ENCODE measurements at regions not wholly inside any gene's neighbourhood (a gene's known extent, or its start where the extent isn't known, plus 50 kb on each side); places are given as distances from the start of the nearest gene placed in this dataset.
A peak's percentile ranks its signal among the peaks of the same experiment; 100 is the strongest.

- DNase-seq (no peak), FAIRE-seq (no peak), ATAC-seq (peak in 2 of 4 donors; percentile 35 to 57)
- no peak for TF ChIP-seq CTCF (IDR thresholded peaks at IDR 0.05)
- intact Hi-C loops (cut with DNase I) = no loop called here
- H3K27ac ChIP-seq = no peak overlapping the region
- no peaks in the 10 kb centered on the region for H3K4me1 ChIP-seq
- H3K9me3 ChIP-seq = no peaks in the 10 kb centered on the region
- 28 to 44% methylated on average over 3 of the region's 3 CpGs for WGBS, 2 donors
- no peaks in the 10 kb centered on the region for H3K36me3 ChIP-seq
- no peaks in the 10 kb centered on the region for H3K27me3 ChIP-seq
- H3K4me3 ChIP-seq = no peak overlapping the region
Observed at GRCh38 chr12:74043343-74043742, 494.3 kb upstream of the ATXN7L3B start.

- no peak overlapping the region for H3K4me3 ChIP-seq
- ATAC-seq (no peak), DNase-seq (no peak), FAIRE-seq (no peak)
- no peak overlapping the region for H3K27ac ChIP-seq
- H3K36me3 ChIP-seq = no peaks in the 10 kb centered on the region
- H3K27me3 ChIP-seq = no peaks in the 10 kb centered on the region
- intact Hi-C loops (cut with DNase I) = no loop called here
- WGBS, 2 donors = 65 to 74% methylated on average over 3 of the region's 3 CpGs
- no peak for TF ChIP-seq CTCF (IDR thresholded peaks at IDR 0.05)
- H3K9me3 ChIP-seq = no peaks in the 10 kb centered on the region
- H3K4me1 ChIP-seq = no peaks in the 10 kb centered on the region
Observed at GRCh38 chr12:74049348-74049747, 488.3 kb upstream of the ATXN7L3B start.

- no peak overlapping the region for H3K4me3 ChIP-seq
- no peaks in the 10 kb centered on the region for H3K4me1 ChIP-seq
- ATAC-seq (no peak), FAIRE-seq (no peak), DNase-seq (no peak)
- H3K9me3 ChIP-seq = no peaks in the 10 kb centered on the region
- whole genome bisulfite sequencing, 2 donors = 61 to 78% methylated on average over 1 of the region's 1 CpG
- H3K27me3 ChIP-seq = no peaks in the 10 kb centered on the region
- TF ChIP-seq CTCF (IDR thresholded peaks at IDR 0.05) = no peak
- intact Hi-C loops (cut with DNase I) = no loop called here
- no peak overlapping the region for H3K27ac ChIP-seq
- H3K36me3 ChIP-seq = no peaks in the 10 kb centered on the region
Observed at GRCh38 chr12:74051848-74052247, 485.8 kb upstream of the ATXN7L3B start.

GRCh38 chr12:74066476-74066875 lies 471.2 kb upstream of the ATXN7L3B start:
- intact Hi-C loops (cut with DNase I) = no loop called here
- H3K27ac ChIP-seq = no peak overlapping the region
- TF ChIP-seq CTCF (IDR thresholded peaks at IDR 0.05) = no peak
- H3K27me3 ChIP-seq = no peaks in the 10 kb centered on the region
- FAIRE-seq (no peak), ATAC-seq (no peak), DNase-seq (peak in 2 of 6 donors; percentile 20 to 55)
- no peaks in the 10 kb centered on the region for H3K4me1 ChIP-seq
- H3K9me3 ChIP-seq = no peaks in the 10 kb centered on the region
- WGBS, 2 donors = 58 to 59% methylated on average over 2 of the region's 2 CpGs
- H3K36me3 ChIP-seq = no peaks in the 10 kb centered on the region
- no peak overlapping the region for H3K4me3 ChIP-seq

GRCh38 chr12:74071182-74071581 lies 466.5 kb upstream of the ATXN7L3B start:
- no peak overlapping the region for H3K4me3 ChIP-seq

More at GRCh38 chr12:74071182-74071581, 466.5 kb upstream of the ATXN7L3B start:
- 86 to 94% methylated on average over 3 of the region's 3 CpGs for WGBS, 2 donors
- ATAC-seq (no peak), DNase-seq (no peak), FAIRE-seq (no peak)
- Histone ChIP-seq H3K27me3 (no peaks in the 10 kb centered on the region), H3K36me3 (no peaks in the 10 kb centered on the region), H3K4me1 (no peaks in the 10 kb centered on the region), H3K9me3 (no peaks in the 10 kb centered on the region), H3K27ac (no peak overlapping the region)
- intact Hi-C loops (cut with DNase I) = no loop called here
- no peak for TF ChIP-seq CTCF (IDR thresholded peaks at IDR 0.05)
